PC-3 (cell line): ENCODE measurements at regions not wholly inside any gene's neighbourhood (a gene's known extent, or its start where the extent isn't known, plus 50 kb on each side); places are given as distances from the start of the nearest gene placed in this dataset.
"Not testable (repeated sequence)": the region's sequence is repeated elsewhere in the genome, so short reads cannot be mapped to it uniquely, and the experiment has no call there.

Experiments
- EZH2 ChIP-seq: fragments of 300-600 bp; sonication (generic); IDR thresholded peaks from one replicate; pipeline ENCODE4 v1.6.1; 2017; ENCODE audit warnings: antibody characterized with exemption, mild to moderate bottlenecking, low read length; ENCODE audit not compliant: unreplicated experiment
- TF ChIP-seq, protein P1 (sequence below): fragments of 300-600 bp; sonication (generic); conservative IDR thresholded peaks from 2 replicates; pipeline ENCODE4 v1.5.1; 2017; ENCODE audit warnings: antibody characterized with exemption, low read depth, mild to moderate bottlenecking, low read length

- not testable (repeated sequence) for TF ChIP-seq EZH2
- TF ChIP-seq, protein P1, sequence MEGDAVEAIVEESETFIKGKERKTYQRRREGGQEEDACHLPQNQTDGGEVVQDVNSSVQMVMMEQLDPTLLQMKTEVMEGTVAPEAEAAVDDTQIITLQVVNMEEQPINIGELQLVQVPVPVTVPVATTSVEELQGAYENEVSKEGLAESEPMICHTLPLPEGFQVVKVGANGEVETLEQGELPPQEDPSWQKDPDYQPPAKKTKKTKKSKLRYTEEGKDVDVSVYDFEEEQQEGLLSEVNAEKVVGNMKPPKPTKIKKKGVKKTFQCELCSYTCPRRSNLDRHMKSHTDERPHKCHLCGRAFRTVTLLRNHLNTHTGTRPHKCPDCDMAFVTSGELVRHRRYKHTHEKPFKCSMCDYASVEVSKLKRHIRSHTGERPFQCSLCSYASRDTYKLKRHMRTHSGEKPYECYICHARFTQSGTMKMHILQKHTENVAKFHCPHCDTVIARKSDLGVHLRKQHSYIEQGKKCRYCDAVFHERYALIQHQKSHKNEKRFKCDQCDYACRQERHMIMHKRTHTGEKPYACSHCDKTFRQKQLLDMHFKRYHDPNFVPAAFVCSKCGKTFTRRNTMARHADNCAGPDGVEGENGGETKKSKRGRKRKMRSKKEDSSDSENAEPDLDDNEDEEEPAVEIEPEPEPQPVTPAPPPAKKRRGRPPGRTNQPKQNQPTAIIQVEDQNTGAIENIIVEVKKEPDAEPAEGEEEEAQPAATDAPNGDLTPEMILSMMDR: not testable (repeated sequence)
Measured at GRCh38 chrX:83442552-83442951, 65.5 kb upstream of the POU3F4 start.
